GM21717 (cell line): ENCODE measurements at regions not wholly inside any gene's neighbourhood (a gene's known extent, or its start where the extent isn't known, plus 50 kb on each side); places are given as distances from the start of the nearest gene placed in this dataset.
A peak's percentile ranks its signal among the peaks of the same experiment; 100 is the strongest.
"Not testable (repeated sequence)": the region's sequence is repeated elsewhere in the genome, so short reads cannot be mapped to it uniquely, and the experiment has no call there.

Experiments used
- ATAC-seq: cut with Tn5 transposase; IDR thresholded peaks from one replicate; pipeline ENCODE4 v1.9.1; 2021; ENCODE audit warnings: mild to moderate bottlenecking, moderate library complexity; ENCODE audit not compliant: unreplicated experiment

- ATAC-seq, result no peak
These were observed 389.1 kb upstream of the PROK2 start for GRCh38 chr3:72174040-72174439.

- ATAC-seq, result no peak
These were observed 387.0 kb upstream of the PROK2 start for GRCh38 chr3:72171946-72172345.

GRCh38 chr3:72171463-72171881, 386.5 kb upstream of the PROK2 start:
- no peak for ATAC-seq

GRCh38 chr3:72169561-72170472, 384.9 kb upstream of the PROK2 start:
- no peak for ATAC-seq

- no peak for ATAC-seq
These were observed 384.2 kb upstream of the PROK2 start for GRCh38 chr3:72169120-72169519.

- ATAC-seq, result no peak
These were observed 380.9 kb upstream of the PROK2 start for GRCh38 chr3:72165808-72166207.

GRCh38 chr3:72165317-72165716, 380.4 kb upstream of the PROK2 start:
- ATAC-seq, result no peak

GRCh38 chr3:72164635-72164978, 379.7 kb upstream of the PROK2 start:
- no peak for ATAC-seq

- ATAC-seq, result peak; percentile 88
These were observed 379.1 kb upstream of the PROK2 start for GRCh38 chr3:72163809-72164634.

- no peak for ATAC-seq
These were observed 377.8 kb upstream of the PROK2 start for GRCh38 chr3:72162649-72163184.

GRCh38 chr3:72161881-72162595, 377.1 kb upstream of the PROK2 start:
- no peak for ATAC-seq

GRCh38 chr3:72161285-72161684, 376.3 kb upstream of the PROK2 start:
- not testable (repeated sequence) for ATAC-seq

GRCh38 chr3:72160351-72160750, 375.4 kb upstream of the PROK2 start:
- ATAC-seq, result no peak

- no peak for ATAC-seq
These were observed 374.5 kb upstream of the PROK2 start for GRCh38 chr3:72159487-72159886.

GRCh38 chr3:72158639-72159326, 373.8 kb upstream of the PROK2 start:
- no peak for ATAC-seq

GRCh38 chr3:72157748-72158638, 373.0 kb upstream of the PROK2 start:
- ATAC-seq, result no peak

- no peak for ATAC-seq
These were observed 370.6 kb upstream of the PROK2 start for GRCh38 chr3:72155391-72156064.

GRCh38 chr3:72154391-72155335, 369.7 kb upstream of the PROK2 start:
- no peak for ATAC-seq
